ENCODE measurements at regions not wholly inside any gene's neighbourhood (a gene's known extent, or its start where the extent isn't known, plus 50 kb on each side); places are given as distances from the start of the nearest gene placed in this dataset.
A peak's percentile ranks its signal among the peaks of the same experiment; 100 is the strongest.

GRCh38 chr9:93900971-93901861 is 53.9 kb downstream of the BARX1 start:
- H3K4me1 Mint-ChIP-seq (ENCODE audit: low read depth), result no peaks in the 10 kb centered on the region
- H3K27ac Mint-ChIP-seq, result no peak overlapping the region
- no peaks in the 10 kb centered on the region for H3K9me3 Mint-ChIP-seq (ENCODE audit: low read depth)
- no peak for TF ChIP-seq CTCF (IDR thresholded peaks at IDR 0.05; ENCODE audit: unreplicated experiment)
- DNase-seq (ENCODE audit: low spot score, unreplicated experiment), result peak; percentile 6
- peaks cover 25% of the 10 kb centered on the region for H3K27me3 Mint-ChIP-seq
- no peaks in the 10 kb centered on the region for H3K36me3 Mint-ChIP-seq (ENCODE audit: insufficient read depth)
- H3K4me3 Mint-ChIP-seq (ENCODE audit: low read depth), result no peak overlapping the region

DNA sequence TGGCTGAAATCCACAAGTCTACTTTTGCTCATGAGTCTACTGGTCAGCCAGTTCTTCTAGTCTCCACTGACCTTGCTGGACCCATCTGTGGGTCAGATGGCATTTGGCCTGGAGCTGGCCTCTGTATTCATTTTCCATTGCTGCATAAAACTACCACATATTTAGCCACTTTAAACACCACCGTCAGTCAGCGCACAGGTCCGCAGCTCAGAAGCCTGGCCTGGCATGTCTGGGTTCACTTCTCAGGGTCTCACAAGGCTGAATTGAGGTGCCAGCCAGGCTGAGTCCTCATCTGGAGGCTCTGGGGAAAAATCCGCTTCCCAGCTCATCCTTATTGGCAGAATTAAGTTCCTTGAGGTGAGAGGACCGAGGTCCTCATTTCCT is 54.7 kb downstream of the BARX1 start:
- TF ChIP-seq CTCF (IDR thresholded peaks at IDR 0.05; ENCODE audit: unreplicated experiment), result no peak
- Mint-ChIP-seq H3K4me3 (ENCODE audit: low read depth) (no peak overlapping the region), H3K9me3 (ENCODE audit: low read depth) (no peaks in the 10 kb centered on the region), H3K27me3 (peaks cover 21% of the 10 kb centered on the region), H3K27ac (peak overlapping the region; percentile 64), H3K4me1 (ENCODE audit: low read depth) (no peaks in the 10 kb centered on the region), H3K36me3 (ENCODE audit: insufficient read depth) (no peaks in the 10 kb centered on the region)
- peak; percentile 2 for DNase-seq (ENCODE audit: low spot score, unreplicated experiment)

- Mint-ChIP-seq H3K27me3 (peaks cover 21% of the 10 kb centered on the region), H3K4me3 (ENCODE audit: low read depth) (no peak overlapping the region), H3K9me3 (ENCODE audit: low read depth) (no peaks in the 10 kb centered on the region), H3K27ac (peak overlapping the region; percentile 64), H3K36me3 (ENCODE audit: insufficient read depth) (no peaks in the 10 kb centered on the region), H3K4me1 (ENCODE audit: low read depth) (no peaks in the 10 kb centered on the region)
- no peak for TF ChIP-seq CTCF (IDR thresholded peaks at IDR 0.05; ENCODE audit: unreplicated experiment)
- DNase-seq (ENCODE audit: low spot score, unreplicated experiment), result peak; percentile 6
Observed at GRCh38 chr9:93899609-93900435, 55.3 kb downstream of the BARX1 start.

GRCh38 chr9:93898502-93899426 is 56.4 kb downstream of the BARX1 start:
- no peaks in the 10 kb centered on the region for H3K36me3 Mint-ChIP-seq (ENCODE audit: insufficient read depth)
- H3K9me3 Mint-ChIP-seq (ENCODE audit: low read depth), result no peaks in the 10 kb centered on the region
- H3K4me3 Mint-ChIP-seq (ENCODE audit: low read depth), result no peak overlapping the region
- peaks cover 18% of the 10 kb centered on the region for H3K27me3 Mint-ChIP-seq
- peak; percentile 4 for DNase-seq (ENCODE audit: low spot score, unreplicated experiment)
- no peak overlapping the region for H3K27ac Mint-ChIP-seq
- H3K4me1 Mint-ChIP-seq (ENCODE audit: low read depth), result peaks cover 3% of the 10 kb centered on the region
- no peak for TF ChIP-seq CTCF (IDR thresholded peaks at IDR 0.05; ENCODE audit: unreplicated experiment)

Measured in progenitor cell of endocrine pancreas (in vitro differentiated cells).